ENCODE measurements at regions not wholly inside any gene's neighbourhood (a gene's known extent, or its start where the extent isn't known, plus 50 kb on each side); places are given as distances from the start of the nearest gene placed in this dataset.
A peak's percentile ranks its signal among the peaks of the same experiment; 100 is the strongest.

DNA sequence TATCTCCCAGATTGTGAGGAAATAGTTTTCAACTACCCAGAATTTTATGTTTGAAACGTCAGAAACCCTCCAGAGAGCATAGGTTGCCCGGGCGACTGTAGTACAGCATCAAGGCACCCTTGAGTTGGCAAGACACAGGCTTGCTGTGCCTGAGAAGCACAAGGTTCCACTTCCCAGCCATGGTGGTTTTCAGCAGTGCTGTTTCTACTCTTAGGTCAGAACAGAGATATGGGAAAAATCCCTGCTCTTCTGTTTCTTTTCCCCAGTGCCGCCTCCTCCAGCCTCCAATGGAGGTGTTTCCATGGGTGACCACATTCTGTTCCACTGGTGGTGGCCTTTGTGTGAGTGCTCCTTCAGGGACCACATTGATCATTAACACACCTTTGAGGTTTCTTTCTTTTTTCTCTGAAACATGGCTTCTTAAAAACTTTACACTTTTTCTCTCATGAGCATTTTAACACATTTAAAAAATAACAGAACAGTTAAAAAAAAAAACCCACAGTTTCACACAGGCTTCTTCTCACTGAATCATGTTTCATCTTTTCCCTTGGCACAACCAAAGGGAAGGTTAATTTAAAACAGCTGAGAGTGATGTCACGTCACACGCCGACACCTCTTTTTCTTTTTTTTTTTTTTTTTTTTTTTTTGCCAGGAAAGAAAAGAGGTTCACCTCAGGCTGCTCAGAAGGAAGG lies 229.3 kb upstream of the HDAC4 start:
- Mint-ChIP-seq H3K27ac (ENCODE audit: unreplicated experiment) (peak overlapping the region; percentile 86), H3K4me3 (ENCODE audit: unreplicated experiment) (no peak overlapping the region), H3K27me3 (ENCODE audit: low read depth) (peaks cover 4% of the 10 kb centered on the region), H3K36me3 (ENCODE audit: low read depth) (no peaks in the 10 kb centered on the region), H3K4me1 (ENCODE audit: low read depth) (peaks cover 8% of the 10 kb centered on the region), H3K9me3 (ENCODE audit: low read depth) (no peaks in the 10 kb centered on the region)
- DNase-seq (ENCODE audit: low spot score) = no peak
- TF ChIP-seq, protein P1, sequence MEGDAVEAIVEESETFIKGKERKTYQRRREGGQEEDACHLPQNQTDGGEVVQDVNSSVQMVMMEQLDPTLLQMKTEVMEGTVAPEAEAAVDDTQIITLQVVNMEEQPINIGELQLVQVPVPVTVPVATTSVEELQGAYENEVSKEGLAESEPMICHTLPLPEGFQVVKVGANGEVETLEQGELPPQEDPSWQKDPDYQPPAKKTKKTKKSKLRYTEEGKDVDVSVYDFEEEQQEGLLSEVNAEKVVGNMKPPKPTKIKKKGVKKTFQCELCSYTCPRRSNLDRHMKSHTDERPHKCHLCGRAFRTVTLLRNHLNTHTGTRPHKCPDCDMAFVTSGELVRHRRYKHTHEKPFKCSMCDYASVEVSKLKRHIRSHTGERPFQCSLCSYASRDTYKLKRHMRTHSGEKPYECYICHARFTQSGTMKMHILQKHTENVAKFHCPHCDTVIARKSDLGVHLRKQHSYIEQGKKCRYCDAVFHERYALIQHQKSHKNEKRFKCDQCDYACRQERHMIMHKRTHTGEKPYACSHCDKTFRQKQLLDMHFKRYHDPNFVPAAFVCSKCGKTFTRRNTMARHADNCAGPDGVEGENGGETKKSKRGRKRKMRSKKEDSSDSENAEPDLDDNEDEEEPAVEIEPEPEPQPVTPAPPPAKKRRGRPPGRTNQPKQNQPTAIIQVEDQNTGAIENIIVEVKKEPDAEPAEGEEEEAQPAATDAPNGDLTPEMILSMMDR (IDR thresholded peaks at IDR 0.05) = no peak

DNA sequence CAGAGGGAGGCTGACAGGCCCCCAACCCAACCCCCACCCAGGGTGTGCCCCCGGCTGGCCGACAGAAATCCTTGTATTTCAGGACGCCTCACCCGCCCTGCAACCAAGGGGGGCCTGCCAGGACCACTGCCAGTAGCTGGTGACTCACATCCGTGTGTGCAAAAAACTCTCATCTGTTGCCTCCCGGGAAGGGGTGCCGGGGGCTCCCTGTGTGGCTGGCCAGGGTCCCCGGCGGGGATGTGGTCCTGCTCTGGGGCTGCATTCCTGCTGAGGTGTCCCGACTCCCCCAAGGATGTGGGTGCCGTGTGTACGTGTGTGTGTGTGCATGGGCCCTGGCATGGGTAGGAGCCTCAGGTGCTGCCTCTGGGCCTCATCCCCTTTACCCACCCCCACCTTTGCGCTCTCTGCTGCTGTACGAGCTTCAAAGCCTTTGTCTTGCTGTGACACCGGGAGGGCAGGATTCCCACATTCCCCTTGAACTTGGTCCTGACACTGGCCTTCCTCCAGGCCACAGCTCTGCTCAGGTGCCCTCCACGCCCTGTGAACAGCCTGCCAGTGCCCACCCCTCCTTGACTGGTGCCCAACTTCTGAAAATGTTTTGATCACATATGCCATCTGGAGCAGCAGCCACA lies 226.3 kb upstream of the HDAC4 start:
- no peak for DNase-seq (ENCODE audit: low spot score)
- Mint-ChIP-seq H3K4me3 (ENCODE audit: unreplicated experiment) (no peak overlapping the region), H3K27ac (ENCODE audit: unreplicated experiment) (no peak overlapping the region), H3K4me1 (ENCODE audit: low read depth) (peaks cover 8% of the 10 kb centered on the region), H3K9me3 (ENCODE audit: low read depth) (no peaks in the 10 kb centered on the region), H3K27me3 (ENCODE audit: low read depth) (peaks cover 5% of the 10 kb centered on the region), H3K36me3 (ENCODE audit: low read depth) (no peaks in the 10 kb centered on the region)
- TF ChIP-seq, protein P1 (IDR thresholded peaks at IDR 0.05) = no peak

DNA sequence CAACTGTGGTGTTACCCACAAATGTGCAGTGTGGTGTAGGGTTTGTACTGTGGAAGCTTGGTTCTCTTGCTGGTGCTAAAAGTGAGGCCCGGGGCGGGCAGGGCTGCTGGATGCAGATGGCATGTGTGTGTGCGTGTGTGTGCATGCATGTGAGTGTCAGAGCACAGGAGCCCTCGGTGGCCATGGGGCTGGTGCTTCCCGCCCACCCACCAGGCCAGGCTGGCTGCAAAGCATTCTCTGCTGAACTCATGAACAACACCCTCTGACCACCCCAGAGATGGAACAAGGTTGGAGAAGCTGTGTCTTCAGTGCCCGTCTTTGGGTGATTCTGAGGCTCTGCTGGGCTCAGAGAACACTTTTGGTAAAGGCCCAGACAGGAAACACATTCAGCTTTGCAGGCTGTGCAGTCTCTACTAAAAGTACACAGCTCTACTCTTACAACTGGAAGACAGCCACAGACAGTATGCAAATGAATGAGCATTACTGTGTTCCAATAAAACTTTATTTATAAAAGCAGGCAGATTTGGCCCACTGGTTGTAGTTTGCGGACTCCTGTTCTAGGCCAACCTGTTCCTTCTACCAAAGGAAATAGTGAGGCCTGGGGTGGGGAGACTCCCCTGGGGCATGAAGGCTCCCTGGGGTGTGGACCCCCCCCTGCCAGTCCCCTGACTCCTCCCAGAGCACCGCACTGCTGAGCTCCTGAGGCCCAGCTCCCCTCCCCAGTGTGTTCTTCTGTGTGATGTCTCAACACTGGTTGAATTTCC lies 225.3 kb upstream of the HDAC4 start:
- Mint-ChIP-seq H3K27me3 (ENCODE audit: low read depth) (peaks cover 5% of the 10 kb centered on the region), H3K4me1 (ENCODE audit: low read depth) (peaks cover 8% of the 10 kb centered on the region), H3K4me3 (ENCODE audit: unreplicated experiment) (no peak overlapping the region), H3K27ac (ENCODE audit: unreplicated experiment) (no peak overlapping the region), H3K9me3 (ENCODE audit: low read depth) (no peaks in the 10 kb centered on the region), H3K36me3 (ENCODE audit: low read depth) (no peaks in the 10 kb centered on the region)
- no peak for DNase-seq (ENCODE audit: low spot score)
- TF ChIP-seq, protein P1 (IDR thresholded peaks at IDR 0.05) = no peak

DNA sequence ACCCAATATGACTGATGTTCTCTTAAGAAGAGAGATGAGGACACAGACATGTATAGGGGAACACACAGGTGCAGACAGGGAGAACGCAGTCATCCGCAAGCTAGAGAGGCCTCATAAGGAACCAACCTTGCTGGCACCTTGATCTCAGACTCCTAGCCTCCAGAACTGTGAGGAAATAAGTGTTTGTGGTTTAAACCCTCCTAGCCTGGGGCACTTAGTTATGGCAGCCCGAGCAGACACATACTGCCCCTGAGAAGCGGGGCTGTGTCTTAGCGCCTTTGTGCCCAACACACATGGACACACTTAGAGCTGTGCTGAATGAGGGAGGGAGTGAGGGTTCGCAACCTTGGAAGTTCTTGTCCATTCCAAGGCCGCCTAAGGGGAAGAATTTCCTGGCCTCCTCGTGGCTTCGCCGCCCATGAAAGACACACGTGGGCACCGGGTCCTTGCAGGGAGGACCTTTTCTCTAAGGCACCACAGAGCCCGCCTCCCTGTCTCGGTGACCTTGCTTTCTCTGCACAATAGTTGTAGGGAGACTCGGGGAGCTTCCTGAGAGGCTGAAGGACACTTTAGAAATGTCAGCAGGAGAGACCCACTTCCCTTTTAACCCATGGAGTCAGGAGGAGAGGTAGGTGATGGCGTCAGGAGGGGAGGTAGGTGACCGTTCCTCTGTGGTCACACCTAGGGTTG lies 224.5 kb upstream of the HDAC4 start:
- no peaks in the 10 kb centered on the region for H3K36me3 Mint-ChIP-seq (ENCODE audit: low read depth)
- no peak overlapping the region for H3K4me3 Mint-ChIP-seq (ENCODE audit: unreplicated experiment)
- peaks cover 6% of the 10 kb centered on the region for H3K27me3 Mint-ChIP-seq (ENCODE audit: low read depth)
- H3K4me1 Mint-ChIP-seq (ENCODE audit: low read depth) = peaks cover 4% of the 10 kb centered on the region
- TF ChIP-seq, protein P1 (IDR thresholded peaks at IDR 0.05) = no peak
- no peaks in the 10 kb centered on the region for H3K9me3 Mint-ChIP-seq (ENCODE audit: low read depth)
- H3K27ac Mint-ChIP-seq (ENCODE audit: unreplicated experiment) = no peak overlapping the region
- DNase-seq (ENCODE audit: low spot score) = no peak

DNA sequence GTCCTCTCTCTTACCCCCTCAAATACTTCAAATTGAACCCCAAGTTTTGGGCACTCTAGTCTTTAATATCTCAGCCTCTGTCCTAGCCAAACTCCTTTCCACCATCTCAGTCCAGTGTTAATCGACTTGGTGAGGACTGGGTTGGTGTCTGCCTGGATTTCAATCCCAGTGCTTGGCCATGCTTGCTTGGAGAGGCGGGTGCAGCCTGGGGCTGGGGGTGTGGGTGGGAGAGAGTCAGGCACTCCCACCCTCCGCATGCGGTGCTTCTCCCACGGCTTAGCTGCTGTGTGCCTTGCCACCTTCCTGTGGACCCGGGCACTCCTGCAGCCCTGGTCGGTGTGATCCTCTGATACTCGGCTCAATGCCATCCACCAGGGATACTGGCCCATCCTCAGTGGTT lies 220.8 kb upstream of the HDAC4 start:
- TF ChIP-seq, protein P1 (IDR thresholded peaks at IDR 0.05) = no peak
- H3K4me1 Mint-ChIP-seq (ENCODE audit: low read depth) = no peaks in the 10 kb centered on the region
- H3K27ac Mint-ChIP-seq (ENCODE audit: unreplicated experiment) = no peak overlapping the region
- peaks cover 4% of the 10 kb centered on the region for H3K36me3 Mint-ChIP-seq (ENCODE audit: low read depth)
- H3K27me3 Mint-ChIP-seq (ENCODE audit: low read depth) = peaks cover 8% of the 10 kb centered on the region
- no peak for DNase-seq (ENCODE audit: low spot score)
- H3K9me3 Mint-ChIP-seq (ENCODE audit: low read depth) = peaks cover 16% of the 10 kb centered on the region
- H3K4me3 Mint-ChIP-seq (ENCODE audit: unreplicated experiment) = no peak overlapping the region

Measured in chondrocyte (in vitro differentiated cells).